Endothelial cell of umbilical vein (primary cell): ENCODE measurements at regions not wholly inside any gene's neighbourhood (a gene's known extent, or its start where the extent isn't known, plus 50 kb on each side); places are given as distances from the start of the nearest gene placed in this dataset.

Experiments used
- BruUV-seq: library from RNA; stranded (reverse); fragments of 400-500 nt; replicated peaks from 2 replicates; lab custom pipeline; 2021; lab: Mats Ljungman, UMichigan
- CTCF ChIA-PET: fragments of 300-600, 350-600 bp; sonication (Branson Sonifier 250); formaldehyde crosslinking; loops from one replicate; lab custom pipeline; 2021; ENCODE audit warnings: antibody characterized with exemption, inconsistent platforms; lab: Charles Lee
- POLR2A ChIA-PET: fragments of 300-600, 350-600 bp; sonication (Branson Sonifier 250); formaldehyde crosslinking; loops from one replicate; lab custom pipeline; 2021; ENCODE audit warnings: antibody characterized with exemption, inconsistent platforms; lab: Charles Lee
- DNase-seq: peaks from one replicate; pipeline ENCODE4 v3.0.0-alpha.2; 2011; ENCODE audit warnings: low read depth, low spot score
- FAIRE-seq: peaks from 2 replicates; lab custom pipeline; 2011; peaks lifted over from hg19 to GRCh38; lab: Jason Lieb, UNC
- H2AFZ ChIP-seq: 2 replicates; pipeline ENCODE4 v1.6.0; 2012; ENCODE audit warnings: low read depth, low read length, control low read depth, inconsistent platforms
- H3K27ac ChIP-seq: 2 replicates; pipeline ENCODE4 v1.5.1; 2011; ENCODE audit warnings: low read depth, mild to moderate bottlenecking, control low read depth, low read length, moderate library complexity; ENCODE audit not compliant: insufficient read depth
- H3K27me3 ChIP-seq, 2 experiments: 2 replicates each; pipeline versions ENCODE4 v1.6.0 to v1.6.1; 2011; ENCODE audit warnings: low read length in 2 of 2, mixed read lengths in 1 of 2; ENCODE audit not compliant: control insufficient read depth in 2 of 2, insufficient read depth in 2 of 2
- H3K36me3 ChIP-seq, 2 experiments: 2 replicates in 1 of 2; 3 replicates in 1 of 2; pipeline ENCODE4 v1.5.1; 2011; ENCODE audit warnings: low read length in 2 of 2, mild to moderate bottlenecking in 1 of 2, moderate library complexity in 1 of 2; ENCODE audit not compliant: control insufficient read depth in 2 of 2, insufficient read depth in 2 of 2; ENCODE audit errors: extremely low read depth in 1 of 2
- H3K4me1 ChIP-seq: 3 replicates; pipeline ENCODE4 v1.5.1; 2011; ENCODE audit warnings: mild to moderate bottlenecking, low read length; ENCODE audit not compliant: control insufficient read depth, insufficient read depth; ENCODE audit errors: extremely low read depth
- H3K4me2 ChIP-seq: 2 replicates; pipeline ENCODE4 v1.6.1; 2011; ENCODE audit warnings: low read length, control low read depth, mixed read lengths; ENCODE audit not compliant: insufficient read depth
- H3K4me3 ChIP-seq, 3 experiments: fragments of 200-600 bp in 1 of 3; sonication (generic), shearing (Covaris generic) in 1 of 3; replicated peaks in 1 of 3; 2 replicates each; pipeline ENCODE4 v1.5.1; 2011 to 2016; ENCODE audit warnings: control low read depth in 3 of 3, low read length in 3 of 3, mild to moderate bottlenecking in 2 of 3, inconsistent platforms in 1 of 3, low read depth in 1 of 3, moderate library complexity in 1 of 3; ENCODE audit not compliant: insufficient read depth in 1 of 3
- H3K79me2 ChIP-seq: 2 replicates; pipeline ENCODE4 v1.6.0; 2012; ENCODE audit warnings: low read length, inconsistent platforms; ENCODE audit not compliant: control insufficient read depth, insufficient read depth
- H3K9ac ChIP-seq: replicated peaks from 2 replicates; pipeline ENCODE3; 2011; ENCODE audit warnings: low read length, control low read depth; ENCODE audit not compliant: insufficient read depth; ENCODE audit errors: extremely low read depth
- H3K9me1 ChIP-seq: replicated peaks from 3 replicates; pipeline ENCODE4 v1.6.0; 2011; ENCODE audit warnings: mild to moderate bottlenecking, low read length; ENCODE audit not compliant: control insufficient read depth, insufficient read depth; ENCODE audit errors: extremely low read depth
- H3K9me3 ChIP-seq: replicated peaks from 2 replicates; pipeline ENCODE4 v1.5.1; 2012; ENCODE audit warnings: low read length, inconsistent platforms; ENCODE audit not compliant: control insufficient read depth, insufficient read depth
- H4K20me1 ChIP-seq: replicated peaks from 2 replicates; pipeline ENCODE3; 2011; ENCODE audit warnings: mild to moderate bottlenecking, low read length; ENCODE audit not compliant: control insufficient read depth, insufficient read depth; ENCODE audit errors: extremely low read depth
- EZH2 ChIP-seq: IDR thresholded peaks from 2 replicates; pipeline ENCODE4 v1.6.1; 2012; ENCODE audit warnings: borderline replicate concordance, low read depth, mild to moderate bottlenecking, moderate library complexity, low read length, inconsistent platforms; ENCODE audit not compliant: severe bottlenecking
- FOS ChIP-seq: IDR thresholded peaks from 2 replicates; pipeline ENCODE4 v1.6.1; 2011; ENCODE audit warnings: mild to moderate bottlenecking, low read length, moderate library complexity, borderline replicate concordance; ENCODE audit not compliant: insufficient read depth
- GATA2 ChIP-seq: IDR thresholded peaks from 2 replicates; pipeline ENCODE4 v1.7.0; 2011; ENCODE audit warnings: low read depth, mild to moderate bottlenecking, moderate library complexity, mixed read lengths, low read length; ENCODE audit not compliant: insufficient read length, insufficient read depth
- JUN ChIP-seq: IDR thresholded peaks from 2 replicates; pipeline ENCODE4 v1.6.1; 2011; ENCODE audit warnings: borderline replicate concordance, low read depth; ENCODE audit not compliant: insufficient read length, insufficient read depth
- MYC ChIP-seq: IDR thresholded peaks from one replicate; pipeline ENCODE4 v1.6.1; 2011; ENCODE audit warnings: mild to moderate bottlenecking, low read depth, low read length
- POLR2A ChIP-seq: IDR thresholded peaks from 2 replicates; pipeline ENCODE4 v1.6.1; 2012; ENCODE audit warnings: low read depth, mild to moderate bottlenecking, control low read depth, low read length
- POLR2AphosphoS5 ChIP-seq: IDR thresholded peaks from 2 replicates; pipeline ENCODE4 v1.6.1; 2012; ENCODE audit warnings: low read depth, mild to moderate bottlenecking, control low read depth, low read length, moderate library complexity; ENCODE audit not compliant: insufficient read depth
- dilution Hi-C: fragments of 300-500 bp; cut with MboI; formaldehyde crosslinking; loops from one replicate; pipeline ENCODE4 v1.15.0; 2019; ENCODE audit warnings: low sequenced_read_pairs; ENCODE audit not compliant: extremely low pct_ligation_motif_present
- intact Hi-C: fragments of 100-400 bp; cut with micrococcal nuclease; formaldehyde crosslinking; loops from one replicate; pipeline ENCODE4 v1.10.0; 2022
- TF ChIP-seq, protein P1 (sequence below), 2 donors: IDR thresholded peaks; 1 replicate in 1 of 2; 2 replicates in 1 of 2; pipeline ENCODE4 v1.5.1; 2011; ENCODE audit warnings: low read length in 2 of 2, mild to moderate bottlenecking in 2 of 2, moderate library complexity in 2 of 2, control low read depth in 1 of 2, inconsistent platforms in 1 of 2, low read depth in 1 of 2; ENCODE audit not compliant: insufficient read depth in 1 of 2; ENCODE audit errors: extremely low read depth in 1 of 2
- TF ChIP-seq, protein P2 (sequence below): IDR thresholded peaks from 2 replicates; pipeline ENCODE4 v1.6.1; 2011; ENCODE audit not compliant: insufficient read depth, insufficient read length

DNA sequence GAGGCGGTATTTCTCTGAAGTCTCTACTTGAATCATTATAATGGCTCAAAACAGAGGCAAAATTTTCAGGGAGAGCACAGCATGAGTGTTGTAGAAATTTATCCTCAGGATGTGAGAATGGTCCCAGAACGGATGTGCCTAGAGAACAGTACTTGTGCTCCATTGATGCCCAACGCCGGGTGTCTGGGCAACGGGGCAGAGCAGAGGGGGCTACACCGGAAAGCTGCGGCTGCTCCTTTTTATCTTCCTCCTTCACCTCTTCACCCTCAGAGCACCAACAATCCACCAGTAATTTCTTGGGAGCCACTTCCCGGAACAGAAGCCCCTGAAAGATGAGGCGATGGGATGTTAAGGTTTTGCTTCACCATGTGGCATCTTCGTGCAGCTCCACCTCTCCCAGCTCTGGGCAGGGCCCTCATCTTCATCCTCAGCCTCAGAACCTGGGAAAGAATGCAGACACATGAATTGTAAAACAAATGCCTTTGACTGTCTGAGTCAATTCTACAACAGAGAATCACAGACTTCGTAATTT, 71.5 kb downstream of the PTGR3 start:
- DNase-seq: no peak
- no peak for FAIRE-seq
- dilution Hi-C loops: no loop called here
- Histone ChIP-seq H3K27me3 (no peaks in the 10 kb centered on the region), H3K4me2 (no peak overlapping the region), H3K9me1 (no peaks in the 10 kb centered on the region), H3K36me3 (no peaks in the 10 kb centered on the region), H3K9ac (no peak overlapping the region), H3K4me1 (no peaks in the 10 kb centered on the region), H3K79me2 (no peaks in the 10 kb centered on the region), H3K9me3 (no peaks in the 10 kb centered on the region), H2AFZ (no peak overlapping the region), H3K4me3 (no peak overlapping the region), H4K20me1 (no peaks in the 10 kb centered on the region), H3K27ac (no peak overlapping the region)
- intact Hi-C loops: no loop called here
- TF ChIP-seq FOS (no peak), MYC (no peak), POLR2A (no peak), JUN (no peak), EZH2 (no peak), GATA2 (no peak), POLR2AphosphoS5 (no peak)
- TF ChIP-seq, protein P1, sequence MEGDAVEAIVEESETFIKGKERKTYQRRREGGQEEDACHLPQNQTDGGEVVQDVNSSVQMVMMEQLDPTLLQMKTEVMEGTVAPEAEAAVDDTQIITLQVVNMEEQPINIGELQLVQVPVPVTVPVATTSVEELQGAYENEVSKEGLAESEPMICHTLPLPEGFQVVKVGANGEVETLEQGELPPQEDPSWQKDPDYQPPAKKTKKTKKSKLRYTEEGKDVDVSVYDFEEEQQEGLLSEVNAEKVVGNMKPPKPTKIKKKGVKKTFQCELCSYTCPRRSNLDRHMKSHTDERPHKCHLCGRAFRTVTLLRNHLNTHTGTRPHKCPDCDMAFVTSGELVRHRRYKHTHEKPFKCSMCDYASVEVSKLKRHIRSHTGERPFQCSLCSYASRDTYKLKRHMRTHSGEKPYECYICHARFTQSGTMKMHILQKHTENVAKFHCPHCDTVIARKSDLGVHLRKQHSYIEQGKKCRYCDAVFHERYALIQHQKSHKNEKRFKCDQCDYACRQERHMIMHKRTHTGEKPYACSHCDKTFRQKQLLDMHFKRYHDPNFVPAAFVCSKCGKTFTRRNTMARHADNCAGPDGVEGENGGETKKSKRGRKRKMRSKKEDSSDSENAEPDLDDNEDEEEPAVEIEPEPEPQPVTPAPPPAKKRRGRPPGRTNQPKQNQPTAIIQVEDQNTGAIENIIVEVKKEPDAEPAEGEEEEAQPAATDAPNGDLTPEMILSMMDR (IDR thresholded peaks at IDR 0.05; ENCODE audit: extremely low read depth in 1 of 2, insufficient read depth in 1 of 2, low read depth in 1 of 2, low read length in 2 of 2): no peak
- TF ChIP-seq, protein P2, sequence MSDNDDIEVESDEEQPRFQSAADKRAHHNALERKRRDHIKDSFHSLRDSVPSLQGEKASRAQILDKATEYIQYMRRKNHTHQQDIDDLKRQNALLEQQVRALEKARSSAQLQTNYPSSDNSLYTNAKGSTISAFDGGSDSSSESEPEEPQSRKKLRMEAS: no peak
- BruUV-seq: no TSS peak
- ChIA-PET POLR2A (no interaction called here), CTCF (no interaction called here)
